ENCODE measurements at regions not wholly inside any gene's neighbourhood (a gene's known extent, or its start where the extent isn't known, plus 50 kb on each side); places are given as distances from the start of the nearest gene placed in this dataset.
"Not testable (repeated sequence)": the region's sequence is repeated elsewhere in the genome, so short reads cannot be mapped to it uniquely, and the experiment has no call there.

- H3K9me3 ChIP-seq (ENCODE audit: insufficient read depth, low read depth, low read length) = no peaks in the 10 kb centered on the region
- no peak overlapping the region for H3K4me3 ChIP-seq (ENCODE audit: low read length)
- no peak overlapping the region for H3K27ac ChIP-seq (ENCODE audit: low read length)
- no peaks in the 10 kb centered on the region for H3K27me3 ChIP-seq (ENCODE audit: insufficient read depth, low read length)
- H3K4me1 ChIP-seq (ENCODE audit: insufficient read depth, low read length) = 0 out of 2 replicates have a peak, but pooled peaks cover 3% of the 10 kb centered on the region
- H3K36me3 ChIP-seq (ENCODE audit: insufficient read depth, low read depth, low read length) = no peaks in the 10 kb centered on the region
- no peak overlapping the region for H3K9ac ChIP-seq (ENCODE audit: low read depth, low read length)
These were observed 93.5 kb downstream of the NAB1 start for GRCh38 chr2:190742431-190742830.

- Histone ChIP-seq H3K27ac (ENCODE audit: low read length) (no peak overlapping the region), H3K9ac (ENCODE audit: low read depth, low read length) (no peak overlapping the region), H3K4me1 (ENCODE audit: insufficient read depth, low read length) (0 out of 2 replicates have a peak, but pooled peaks cover 3% of the 10 kb centered on the region), H3K27me3 (ENCODE audit: insufficient read depth, low read length) (no peaks in the 10 kb centered on the region), H3K36me3 (ENCODE audit: insufficient read depth, low read depth, low read length) (no peaks in the 10 kb centered on the region), H3K9me3 (ENCODE audit: insufficient read depth, low read depth, low read length) (no peaks in the 10 kb centered on the region), H3K4me3 (ENCODE audit: low read length) (no peak overlapping the region)
These were observed 95.2 kb downstream of the NAB1 start for GRCh38 chr2:190744041-190744440.

- H3K9ac ChIP-seq (ENCODE audit: low read depth, low read length) = no peak overlapping the region
- H3K4me3 ChIP-seq (ENCODE audit: low read length) = no peak overlapping the region
- no peaks in the 10 kb centered on the region for H3K27me3 ChIP-seq (ENCODE audit: insufficient read depth, low read length)
- H3K9me3 ChIP-seq (ENCODE audit: insufficient read depth, low read depth, low read length) = no peaks in the 10 kb centered on the region
- H3K4me1 ChIP-seq (ENCODE audit: insufficient read depth, low read length) = 0 out of 2 replicates have a peak, but pooled peaks cover 3% of the 10 kb centered on the region
- H3K36me3 ChIP-seq (ENCODE audit: insufficient read depth, low read depth, low read length) = no peaks in the 10 kb centered on the region
- H3K27ac ChIP-seq (ENCODE audit: low read length) = no peak overlapping the region
These were observed 98.3 kb downstream of the NAB1 start for GRCh38 chr2:190746971-190747761.

- Histone ChIP-seq H3K9ac (ENCODE audit: low read depth, low read length) (no peak overlapping the region), H3K4me1 (ENCODE audit: insufficient read depth, low read length) (0 out of 2 replicates have a peak, but pooled peaks cover 3% of the 10 kb centered on the region), H3K27me3 (ENCODE audit: insufficient read depth, low read length) (no peaks in the 10 kb centered on the region), H3K36me3 (ENCODE audit: insufficient read depth, low read depth, low read length) (no peaks in the 10 kb centered on the region), H3K4me3 (ENCODE audit: low read length) (no peak overlapping the region), H3K9me3 (ENCODE audit: insufficient read depth, low read depth, low read length) (no peaks in the 10 kb centered on the region), H3K27ac (ENCODE audit: low read length) (no peak overlapping the region)
These were observed 100.1 kb downstream of the NAB1 start for GRCh38 chr2:190748966-190749365.

GRCh38 chr2:190755772-190756415, 107.0 kb downstream of the NAB1 start:
- H3K4me1 ChIP-seq (ENCODE audit: insufficient read depth, low read length) = no peaks in the 10 kb centered on the region
- H3K27me3 ChIP-seq (ENCODE audit: insufficient read depth, low read length) = no peaks in the 10 kb centered on the region
- H3K27ac ChIP-seq (ENCODE audit: low read length) = no peak overlapping the region
- no peak overlapping the region for H3K4me3 ChIP-seq (ENCODE audit: low read length)
- H3K9ac ChIP-seq (ENCODE audit: low read depth, low read length) = no peak overlapping the region
- no peaks in the 10 kb centered on the region for H3K36me3 ChIP-seq (ENCODE audit: insufficient read depth, low read depth, low read length)
- H3K9me3 ChIP-seq (ENCODE audit: insufficient read depth, low read depth, low read length) = no peaks in the 10 kb centered on the region

GRCh38 chr2:190759749-190760213, 110.9 kb downstream of the NAB1 start:
- Histone ChIP-seq H3K27ac (ENCODE audit: low read length) (no peak overlapping the region), H3K9ac (ENCODE audit: low read depth, low read length) (no peak overlapping the region)

GRCh38 chr2:190760353-190761150, 111.7 kb downstream of the NAB1 start:
- not testable (repeated sequence) for H3K36me3 ChIP-seq (ENCODE audit: insufficient read depth, low read depth, low read length); H3K9ac ChIP-seq (ENCODE audit: low read depth, low read length); H3K27ac ChIP-seq (ENCODE audit: low read length); H3K9me3 ChIP-seq (ENCODE audit: insufficient read depth, low read depth, low read length); H3K4me1 ChIP-seq (ENCODE audit: insufficient read depth, low read length); H3K4me3 ChIP-seq (ENCODE audit: low read length); H3K27me3 ChIP-seq (ENCODE audit: insufficient read depth, low read length)

More at GRCh38 chr2:190759749-190760213, 110.9 kb downstream of the NAB1 start:
- no peaks in the 10 kb centered on the region for H3K4me1 ChIP-seq (ENCODE audit: insufficient read depth, low read length)
- no peaks in the 10 kb centered on the region for H3K27me3 ChIP-seq (ENCODE audit: insufficient read depth, low read length)
- no peak overlapping the region for H3K4me3 ChIP-seq (ENCODE audit: low read length)
- H3K36me3 ChIP-seq (ENCODE audit: insufficient read depth, low read depth, low read length) = no peaks in the 10 kb centered on the region
- no peaks in the 10 kb centered on the region for H3K9me3 ChIP-seq (ENCODE audit: insufficient read depth, low read depth, low read length)

GRCh38 chr2:190761216-190761615, 112.3 kb downstream of the NAB1 start:
- H3K27ac ChIP-seq (ENCODE audit: low read length); H3K9me3 ChIP-seq (ENCODE audit: insufficient read depth, low read depth, low read length); H3K4me3 ChIP-seq (ENCODE audit: low read length); H3K4me1 ChIP-seq (ENCODE audit: insufficient read depth, low read length); H3K27me3 ChIP-seq (ENCODE audit: insufficient read depth, low read length); H3K9ac ChIP-seq (ENCODE audit: low read depth, low read length); H3K36me3 ChIP-seq (ENCODE audit: insufficient read depth, low read depth, low read length): not testable (repeated sequence)

- Histone ChIP-seq H3K9ac (ENCODE audit: low read depth, low read length) (no peak overlapping the region), H3K4me1 (ENCODE audit: insufficient read depth, low read length) (no peaks in the 10 kb centered on the region), H3K27ac (ENCODE audit: low read length) (no peak overlapping the region), H3K4me3 (ENCODE audit: low read length) (no peak overlapping the region), H3K36me3 (ENCODE audit: insufficient read depth, low read depth, low read length) (no peaks in the 10 kb centered on the region), H3K9me3 (ENCODE audit: insufficient read depth, low read depth, low read length) (no peaks in the 10 kb centered on the region), H3K27me3 (ENCODE audit: insufficient read depth, low read length) (no peaks in the 10 kb centered on the region)
These were observed 113.7 kb downstream of the NAB1 start for GRCh38 chr2:190762566-190762965.

GRCh38 chr2:190763100-190763499, 114.2 kb downstream of the NAB1 start:
- H3K9me3 ChIP-seq (ENCODE audit: insufficient read depth, low read depth, low read length) = no peaks in the 10 kb centered on the region
- no peak overlapping the region for H3K27ac ChIP-seq (ENCODE audit: low read length)
- no peak overlapping the region for H3K4me3 ChIP-seq (ENCODE audit: low read length)
- no peaks in the 10 kb centered on the region for H3K4me1 ChIP-seq (ENCODE audit: insufficient read depth, low read length)
- H3K27me3 ChIP-seq (ENCODE audit: insufficient read depth, low read length) = no peaks in the 10 kb centered on the region
- no peak overlapping the region for H3K9ac ChIP-seq (ENCODE audit: low read depth, low read length)
- H3K36me3 ChIP-seq (ENCODE audit: insufficient read depth, low read depth, low read length) = no peaks in the 10 kb centered on the region

GRCh38 chr2:190763901-190764514, 115.1 kb downstream of the NAB1 start:
- Histone ChIP-seq H3K4me3 (ENCODE audit: low read length) (no peak overlapping the region), H3K27ac (ENCODE audit: low read length) (no peak overlapping the region), H3K27me3 (ENCODE audit: insufficient read depth, low read length) (no peaks in the 10 kb centered on the region), H3K4me1 (ENCODE audit: insufficient read depth, low read length) (no peaks in the 10 kb centered on the region), H3K9ac (ENCODE audit: low read depth, low read length) (no peak overlapping the region), H3K9me3 (ENCODE audit: insufficient read depth, low read depth, low read length) (no peaks in the 10 kb centered on the region), H3K36me3 (ENCODE audit: insufficient read depth, low read depth, low read length) (no peaks in the 10 kb centered on the region)
